ENCODE measurements at regions not wholly inside any gene's neighbourhood (a gene's known extent, or its start where the extent isn't known, plus 50 kb on each side); places are given as distances from the start of the nearest gene placed in this dataset.
"Not testable (repeated sequence)": the region's sequence is repeated elsewhere in the genome, so short reads cannot be mapped to it uniquely, and the experiment has no call there.

- DNase-seq = no peak
Measured at GRCh38 chr7:12834782-12835181, 147.3 kb downstream of the ARL4A start.

GRCh38 chr7:12839508-12840153 lies 152.2 kb downstream of the ARL4A start:
- peak in 1 of 3 donors; percentile 2 for DNase-seq

- not testable (repeated sequence) for DNase-seq
Measured at GRCh38 chr7:12844732-12845131, 157.3 kb downstream of the ARL4A start.

- no peak for DNase-seq
Measured at GRCh38 chr7:12847001-12847400, 159.6 kb downstream of the ARL4A start.

- no peak for DNase-seq
Measured at GRCh38 chr7:12851142-12851541, 163.7 kb downstream of the ARL4A start.

- DNase-seq = no peak
Measured at GRCh38 chr7:12851841-12852240, 164.4 kb downstream of the ARL4A start.

GRCh38 chr7:12855036-12855435 lies 167.6 kb downstream of the ARL4A start:
- DNase-seq = no peak

- DNase-seq = no peak
Measured at GRCh38 chr7:12859761-12860160, 172.3 kb downstream of the ARL4A start.

GRCh38 chr7:12861070-12861469 lies 173.6 kb downstream of the ARL4A start:
- no peak for DNase-seq

- DNase-seq = no peak
Measured at GRCh38 chr7:12862146-12862545, 174.7 kb downstream of the ARL4A start.

GRCh38 chr7:12864470-12865046 lies 177.1 kb downstream of the ARL4A start:
- DNase-seq = no peak

GRCh38 chr7:12865593-12865992 lies 178.2 kb downstream of the ARL4A start:
- DNase-seq = no peak

GRCh38 chr7:12866207-12866606 lies 178.8 kb downstream of the ARL4A start:
- DNase-seq = no peak

- DNase-seq = no peak
Measured at GRCh38 chr7:12868027-12868426, 180.6 kb downstream of the ARL4A start.

- no peak for DNase-seq
Measured at GRCh38 chr7:12870219-12870618, 182.8 kb downstream of the ARL4A start.

- no peak for DNase-seq
Measured at GRCh38 chr7:12872487-12872886, 185.1 kb downstream of the ARL4A start.

GRCh38 chr7:12873571-12873970 lies 186.1 kb downstream of the ARL4A start:
- no peak for DNase-seq

GRCh38 chr7:12879139-12879538 lies 191.7 kb downstream of the ARL4A start:
- DNase-seq = no peak

- DNase-seq = no peak
Measured at GRCh38 chr7:12881712-12882111, 194.3 kb downstream of the ARL4A start.

GRCh38 chr7:12882710-12883109 lies 195.3 kb downstream of the ARL4A start:
- DNase-seq = no peak

- no peak for DNase-seq
Measured at GRCh38 chr7:12884033-12884432, 196.6 kb downstream of the ARL4A start.

GRCh38 chr7:12884856-12885440 lies 197.5 kb downstream of the ARL4A start:
- DNase-seq = no peak

- no peak for DNase-seq
Measured at GRCh38 chr7:12888717-12889116, 201.3 kb downstream of the ARL4A start.

GRCh38 chr7:12889391-12889790 lies 202.0 kb downstream of the ARL4A start:
- DNase-seq = no peak

GRCh38 chr7:12890586-12890985 lies 203.2 kb downstream of the ARL4A start:
- no peak for DNase-seq

All from suppressor macrophage treated with lipopolysaccharide for 1 hour (primary cell).